Adrenal gland (tissue), 5 donors: ENCODE measurements at regions not wholly inside any gene's neighbourhood (a gene's known extent, or its start where the extent isn't known, plus 50 kb on each side); places are given as distances from the start of the nearest gene placed in this dataset.

Experiments used
- CTCF ChIP-seq, 6 experiments: fragments of 450-650 bp in 4 of 6; fragments of 200-600 bp in 2 of 6; sonication (generic) in 1 of 6; IDR thresholded peaks; 1 replicate in 5 of 6; 2 replicates in 1 of 6; pipeline versions ENCODE4 v1.5.1 to v1.8.0; 2016 to 2021; ENCODE audit warnings: antibody characterized with exemption in 6 of 6, mild to moderate bottlenecking in 2 of 6, moderate library complexity in 1 of 6
- POLR2A ChIP-seq, 2 donors: fragments of 450-650 bp; IDR thresholded peaks; one replicate each; pipeline ENCODE4 v1.6.1; 2017; ENCODE audit warnings: antibody characterized with exemption in 2 of 2, mild to moderate bottlenecking in 2 of 2, moderate library complexity in 1 of 2
- donor health status: DM: no; HTN: no; CAD: no.

- TF ChIP-seq CTCF (IDR thresholded peaks at IDR 0.05) (no peak), POLR2A (IDR thresholded peaks at IDR 0.05) (no peak)
Measured at GRCh38 chrX:8346060-8346459, 118.6 kb upstream of the VCX3B start.
